ENCODE measurements at regions not wholly inside any gene's neighbourhood (a gene's known extent, or its start where the extent isn't known, plus 50 kb on each side); places are given as distances from the start of the nearest gene placed in this dataset.
"Not testable (repeated sequence)": the region's sequence is repeated elsewhere in the genome, so short reads cannot be mapped to it uniquely, and the experiment has no call there.

- Histone ChIP-seq H3K27ac (ENCODE audit: low read depth, low read length) (no peak overlapping the region), H3K36me3 (ENCODE audit: low read length) (no peaks in the 10 kb centered on the region), H3K9me3 (ENCODE audit: insufficient read depth, low read length) (no peaks in the 10 kb centered on the region), H3F3A (ENCODE audit: insufficient read depth) (no peaks in the 10 kb centered on the region), H4K20me1 (ENCODE audit: low read depth, low read length) (no peaks in the 10 kb centered on the region), H3K79me2 (ENCODE audit: insufficient read depth, low read length) (no peaks in the 10 kb centered on the region), H2AFZ (ENCODE audit: low read depth, low read length, severe bottlenecking) (no peak overlapping the region), H3K9me2 (replicated peaks; ENCODE audit: insufficient read depth, low read length) (no peaks in the 10 kb centered on the region), H3K4me3 (ENCODE audit: insufficient read depth, low read length, poor library complexity, severe bottlenecking) (no peak overlapping the region), H3K4me2 (ENCODE audit: low read depth, low read length, poor library complexity, severe bottlenecking) (no peak overlapping the region), H3K27me3 (ENCODE audit: low read length) (no peaks in the 10 kb centered on the region), H3K9ac (ENCODE audit: low read length) (no peak overlapping the region)
- no peak for TF ChIP-seq EZH2phosphoT487 (conservative IDR thresholded peaks at IDR 0.05; ENCODE audit: low read length)
- no peak for TF ChIP-seq CTCF (IDR thresholded peaks at IDR 0.05; ENCODE audit: insufficient read depth, low read length, poor library complexity, severe bottlenecking)
Measured at GRCh38 chr18:47370052-47370451, 118.6 kb upstream of the SKOR2 start.

- not testable (repeated sequence) for H2AFZ ChIP-seq (ENCODE audit: low read depth, low read length, severe bottlenecking); H3K36me3 ChIP-seq (ENCODE audit: low read length)
Measured at GRCh38 chr18:47354061-47354460, 102.6 kb upstream of the SKOR2 start.

GRCh38 chr18:47346016-47346415 is 94.6 kb upstream of the SKOR2 start:
- no peaks in the 10 kb centered on the region for H3F3A ChIP-seq (ENCODE audit: insufficient read depth)
- no peak overlapping the region for H3K9ac ChIP-seq (ENCODE audit: low read length)
- no peak overlapping the region for H3K27ac ChIP-seq (ENCODE audit: low read depth, low read length)
- TF ChIP-seq EZH2phosphoT487 (conservative IDR thresholded peaks at IDR 0.05; ENCODE audit: low read length), result no peak
- TF ChIP-seq CTCF (IDR thresholded peaks at IDR 0.05; ENCODE audit: insufficient read depth, low read length, poor library complexity, severe bottlenecking), result no peak
- H3K9me3 ChIP-seq (ENCODE audit: insufficient read depth, low read length), result no peaks in the 10 kb centered on the region
- H3K79me2 ChIP-seq (ENCODE audit: insufficient read depth, low read length), result no peaks in the 10 kb centered on the region
- no peak overlapping the region for H3K4me3 ChIP-seq (ENCODE audit: insufficient read depth, low read length, poor library complexity, severe bottlenecking)
- H3K9me2 ChIP-seq (replicated peaks; ENCODE audit: insufficient read depth, low read length), result no peaks in the 10 kb centered on the region
- H2AFZ ChIP-seq (ENCODE audit: low read depth, low read length, severe bottlenecking), result no peak overlapping the region
- H3K27me3 ChIP-seq (ENCODE audit: low read length), result no peaks in the 10 kb centered on the region
- no peaks in the 10 kb centered on the region for H3K36me3 ChIP-seq (ENCODE audit: low read length)
- no peak overlapping the region for H3K4me2 ChIP-seq (ENCODE audit: low read depth, low read length, poor library complexity, severe bottlenecking)
- no peaks in the 10 kb centered on the region for H4K20me1 ChIP-seq (ENCODE audit: low read depth, low read length)

More at GRCh38 chr18:47354061-47354460, 102.6 kb upstream of the SKOR2 start:
- not testable (repeated sequence) for H4K20me1 ChIP-seq (ENCODE audit: low read depth, low read length); H3K79me2 ChIP-seq (ENCODE audit: insufficient read depth, low read length); H3F3A ChIP-seq (ENCODE audit: insufficient read depth); H3K9me3 ChIP-seq (ENCODE audit: insufficient read depth, low read length); H3K9me2 ChIP-seq (replicated peaks; ENCODE audit: insufficient read depth, low read length); H3K9ac ChIP-seq (ENCODE audit: low read length); H3K4me2 ChIP-seq (ENCODE audit: low read depth, low read length, poor library complexity, severe bottlenecking); H3K27me3 ChIP-seq (ENCODE audit: low read length); H3K4me3 ChIP-seq (ENCODE audit: insufficient read depth, low read length, poor library complexity, severe bottlenecking); H3K27ac ChIP-seq (ENCODE audit: low read depth, low read length)

- Histone ChIP-seq H3K4me2 (ENCODE audit: low read depth, low read length, poor library complexity, severe bottlenecking) (no peak overlapping the region), H3K9me2 (replicated peaks; ENCODE audit: insufficient read depth, low read length) (no peaks in the 10 kb centered on the region), H3F3A (ENCODE audit: insufficient read depth) (no peaks in the 10 kb centered on the region), H3K9me3 (ENCODE audit: insufficient read depth, low read length) (no peaks in the 10 kb centered on the region), H3K27me3 (ENCODE audit: low read length) (no peaks in the 10 kb centered on the region), H3K79me2 (ENCODE audit: insufficient read depth, low read length) (no peaks in the 10 kb centered on the region), H3K27ac (ENCODE audit: low read depth, low read length) (no peak overlapping the region), H4K20me1 (ENCODE audit: low read depth, low read length) (no peaks in the 10 kb centered on the region), H3K4me3 (ENCODE audit: insufficient read depth, low read length, poor library complexity, severe bottlenecking) (no peak overlapping the region), H3K36me3 (ENCODE audit: low read length) (no peaks in the 10 kb centered on the region), H2AFZ (ENCODE audit: low read depth, low read length, severe bottlenecking) (no peak overlapping the region), H3K9ac (ENCODE audit: low read length) (no peak overlapping the region)
- no peak for TF ChIP-seq EZH2phosphoT487 (conservative IDR thresholded peaks at IDR 0.05; ENCODE audit: low read length)
- no peak for TF ChIP-seq CTCF (IDR thresholded peaks at IDR 0.05; ENCODE audit: insufficient read depth, low read length, poor library complexity, severe bottlenecking)
Measured at GRCh38 chr18:47345291-47345690, 93.8 kb upstream of the SKOR2 start.
